DMS114 treated with DMSO at 0.1 percent for 48 hours (cell line): ENCODE measurements at regions not wholly inside any gene's neighbourhood (a gene's known extent, or its start where the extent isn't known, plus 50 kb on each side); places are given as distances from the start of the nearest gene placed in this dataset.

Experiments
- DNase-seq: peaks from one replicate; lab custom pipeline; 2025; ENCODE audit not compliant: unreplicated experiment; lab: John Stamatoyannopoulos, UW

DNA sequence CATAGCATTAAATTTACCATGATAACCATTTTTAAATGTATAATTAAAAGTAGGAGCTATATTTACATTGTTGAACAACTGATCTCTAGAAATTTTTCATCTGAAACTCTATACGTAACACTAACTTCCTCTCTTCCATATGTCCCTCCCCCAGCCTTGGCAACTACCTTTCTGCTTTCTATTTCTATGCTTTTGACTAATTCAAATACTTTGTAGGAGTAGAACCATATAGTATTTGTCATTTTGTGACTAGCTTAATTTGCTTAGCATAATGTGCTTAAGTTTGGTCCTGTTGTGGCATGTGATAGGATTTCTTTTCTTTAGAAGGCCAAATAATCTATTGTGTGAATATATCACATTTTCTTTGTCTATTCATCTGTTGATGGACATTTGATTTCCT lies 225.3 kb upstream of the POT1 start:
- no peak for DNase-seq

DNA sequence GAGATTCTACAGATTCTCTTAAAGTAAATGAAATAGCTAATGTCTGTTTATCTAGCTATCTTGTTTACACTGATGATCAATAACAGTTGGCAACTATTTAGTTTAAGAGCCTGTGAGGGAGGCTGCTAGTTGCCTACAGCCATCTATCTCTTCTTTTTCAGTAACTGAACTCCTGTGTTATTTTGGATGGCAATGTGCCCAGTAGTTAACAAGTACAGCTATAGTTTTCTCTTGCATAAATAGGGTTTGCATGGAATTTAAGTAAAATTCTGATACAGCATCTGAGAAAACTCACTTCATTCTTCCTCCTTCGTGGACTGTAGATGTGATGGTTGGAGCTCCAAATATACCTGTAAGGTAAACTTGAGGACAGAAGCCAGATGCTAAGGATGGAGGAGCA lies 219.5 kb upstream of the POT1 start:
- no peak for DNase-seq

DNA sequence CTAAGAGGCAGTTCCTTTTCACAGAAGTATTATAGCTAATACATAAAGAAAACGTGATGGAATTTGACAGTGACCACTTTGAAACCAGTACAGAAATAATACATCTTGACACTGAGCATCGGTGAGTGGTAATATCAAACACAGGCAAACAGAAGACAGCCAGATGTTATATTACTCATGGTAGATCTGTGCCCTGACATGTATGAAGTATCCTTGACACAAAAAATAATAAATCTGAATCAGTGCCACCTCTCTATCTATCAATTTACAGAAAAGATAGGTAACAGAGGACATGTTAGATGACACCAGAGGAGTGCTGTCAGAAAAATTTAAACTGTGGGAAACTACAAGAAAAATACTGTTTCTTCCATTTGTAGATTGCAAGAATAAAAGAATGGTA lies 217.4 kb upstream of the POT1 start:
- DNase-seq = no peak

DNA sequence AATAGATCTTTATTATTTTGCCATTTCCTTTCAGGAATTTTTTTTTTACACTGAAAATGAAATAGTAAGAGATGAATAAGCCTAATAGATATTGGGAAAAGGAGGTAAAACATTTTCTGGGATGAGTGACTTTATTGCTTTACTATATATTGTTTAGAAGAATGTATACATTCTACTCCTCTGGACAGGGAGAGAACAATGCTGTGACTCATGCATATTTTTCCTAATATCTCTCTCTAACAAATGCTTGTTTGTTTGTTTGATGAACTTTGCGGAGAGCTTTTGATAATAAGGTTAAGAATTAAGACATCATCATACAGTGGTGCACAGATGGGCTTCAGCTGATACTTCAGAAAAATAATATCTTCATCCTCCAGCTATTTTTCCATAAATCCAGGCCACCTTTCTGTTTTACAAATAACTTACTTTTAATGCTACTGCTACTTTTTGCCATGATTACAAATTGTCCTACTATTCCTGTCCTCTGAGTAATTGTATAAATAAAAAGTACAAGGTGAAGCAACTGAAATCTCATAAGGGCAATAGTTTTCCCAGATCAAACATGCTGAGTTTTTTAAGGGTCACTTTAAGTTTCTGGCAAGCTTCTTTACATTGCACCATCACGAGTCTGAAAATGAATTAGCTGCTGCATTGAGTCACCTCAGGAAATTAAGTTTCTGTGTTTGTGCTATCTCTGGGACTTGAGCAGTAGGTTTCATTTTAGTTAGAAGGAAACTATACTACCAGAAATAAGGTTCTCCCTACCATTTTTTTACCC lies 207.3 kb upstream of the POT1 start:
- no peak for DNase-seq

DNA sequence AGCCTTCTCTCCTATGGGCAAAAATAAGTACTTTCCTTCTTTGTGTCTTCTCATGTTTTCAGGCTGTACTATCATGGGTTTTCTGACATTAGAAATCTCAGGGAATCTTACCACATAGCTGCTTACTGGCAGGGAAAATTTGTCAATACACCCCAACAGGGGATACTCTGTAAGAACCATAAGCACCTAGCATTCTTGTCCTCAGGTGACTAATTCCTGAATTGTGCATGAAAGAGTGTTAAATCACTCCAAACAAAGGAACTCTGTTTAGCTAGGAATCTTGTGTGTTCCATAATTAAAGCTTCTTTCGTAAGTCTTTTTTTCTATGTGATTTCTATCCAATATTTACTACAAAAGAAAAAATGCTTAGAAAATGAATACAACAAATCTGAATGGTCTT lies 206.7 kb upstream of the POT1 start:
- DNase-seq = no peak

DNA sequence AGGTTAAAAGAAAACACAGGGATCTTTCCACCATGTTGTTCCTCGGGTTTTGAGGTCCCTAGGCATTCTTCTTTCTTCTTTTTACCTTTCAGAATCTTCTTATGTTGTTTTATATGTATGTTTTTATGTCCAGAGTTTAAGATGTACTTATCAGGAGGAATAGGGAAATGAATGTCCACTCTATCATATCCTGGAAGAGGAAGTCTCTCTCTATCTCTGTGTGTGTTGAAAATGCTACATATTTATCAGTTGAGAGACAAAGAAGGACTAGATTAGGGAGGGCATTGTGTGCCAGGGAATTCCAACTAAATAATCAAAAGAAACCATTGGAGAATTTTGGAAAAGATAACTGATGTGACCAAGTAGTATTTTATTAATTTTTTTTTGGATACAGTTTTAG lies 200.5 kb upstream of the POT1 start:
- DNase-seq = no peak

DNA sequence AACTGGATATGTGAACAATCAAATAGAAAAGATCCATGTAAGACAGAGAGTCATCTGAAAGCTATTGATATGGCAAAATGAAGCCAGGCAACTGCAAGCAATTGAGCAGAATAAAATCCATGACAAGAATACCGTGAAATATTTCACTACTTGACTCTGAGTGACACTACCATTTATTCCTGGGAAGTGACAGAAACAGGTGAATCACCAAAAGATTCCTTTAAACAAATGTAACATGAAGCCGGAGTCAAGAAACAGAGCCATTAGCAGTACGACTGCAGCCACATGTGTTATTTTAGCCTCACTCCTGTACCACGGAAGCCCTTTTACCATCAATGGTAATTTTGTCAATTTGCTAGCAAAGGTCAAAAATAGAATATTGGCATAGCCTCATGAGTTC lies 197.7 kb upstream of the POT1 start:
- no peak for DNase-seq

DNA sequence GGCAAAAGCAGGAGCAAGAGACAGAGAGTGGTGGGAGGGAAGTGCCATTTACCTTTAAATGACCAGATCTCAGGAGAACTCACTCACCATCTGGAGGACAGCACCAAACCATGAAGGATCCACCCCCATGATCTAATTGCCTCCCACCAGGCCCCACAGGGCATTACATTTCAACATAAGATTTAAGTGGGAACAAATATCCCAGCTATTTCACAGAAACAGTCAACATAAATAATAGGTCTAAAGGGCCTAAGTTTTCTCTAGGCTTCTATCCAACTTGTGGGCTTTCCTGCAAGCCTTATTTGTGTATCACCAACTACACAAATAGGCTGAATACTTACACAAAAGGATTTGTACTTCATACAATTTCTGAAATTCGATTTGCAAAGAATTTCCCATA lies 196.8 kb upstream of the POT1 start:
- no peak for DNase-seq

DNA sequence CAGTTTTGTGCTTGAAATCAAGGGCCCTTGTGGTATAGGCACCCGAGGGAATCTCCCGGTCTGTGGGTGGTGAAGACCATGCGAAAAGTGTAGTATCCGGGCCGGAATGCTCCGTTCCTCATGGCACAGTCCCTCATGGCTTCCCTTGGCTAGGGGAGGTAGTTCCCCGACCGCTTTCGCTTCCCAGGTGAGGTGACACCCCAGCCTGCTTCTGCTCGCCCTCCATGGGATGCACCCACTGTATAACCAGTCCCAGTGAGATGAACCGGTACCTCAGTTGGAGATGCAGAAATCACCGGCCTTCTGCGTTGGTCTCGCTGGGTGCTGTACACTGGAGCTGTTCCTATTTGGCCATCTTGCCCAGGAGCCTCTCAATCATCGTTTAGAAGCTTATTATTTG lies 195.7 kb upstream of the POT1 start:
- no peak for DNase-seq

DNA sequence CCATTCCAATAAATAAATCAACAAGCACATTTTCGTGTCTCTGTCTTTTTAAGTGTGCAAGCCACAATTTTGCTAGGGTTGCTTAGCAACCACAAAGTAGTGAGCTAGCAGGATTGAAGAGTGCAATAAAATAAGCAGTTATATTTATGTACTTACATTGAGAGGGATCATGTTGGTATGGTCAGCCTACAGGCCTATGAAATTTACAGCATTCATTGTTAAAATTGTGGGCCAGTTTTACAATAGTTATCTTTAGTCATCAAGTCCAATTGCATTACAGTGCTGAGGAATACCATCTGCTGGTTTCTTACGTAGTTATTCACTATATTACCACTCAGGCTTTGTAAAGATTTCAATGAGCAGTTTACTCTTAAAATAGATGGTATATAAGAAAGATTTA lies 192.5 kb upstream of the POT1 start:
- DNase-seq = no peak

DNA sequence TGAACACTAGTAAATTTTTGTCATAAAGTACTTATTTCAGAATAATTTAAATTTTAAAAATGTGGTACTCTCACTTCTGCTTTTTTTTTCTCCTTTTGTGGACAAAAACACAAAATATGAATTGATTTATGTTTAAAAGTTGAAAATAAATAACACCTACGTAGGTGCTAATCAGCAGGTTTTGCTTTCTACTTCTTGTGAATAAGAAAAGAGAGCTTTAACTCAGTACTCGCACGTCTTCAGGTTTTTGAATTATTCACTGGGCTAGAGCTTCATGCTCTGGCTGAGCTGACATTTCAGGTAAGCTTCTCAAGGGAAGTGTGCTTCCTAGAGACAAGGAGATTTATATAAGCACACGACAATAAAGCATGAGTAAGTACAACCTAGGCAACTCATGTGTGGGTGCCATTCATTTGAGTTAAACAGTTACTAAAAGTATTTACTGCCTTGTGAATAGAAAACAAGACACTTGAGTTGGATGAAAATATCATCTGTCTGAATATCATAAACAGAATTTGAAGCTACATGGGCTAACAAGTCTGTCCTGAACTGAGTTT lies 190.0 kb upstream of the POT1 start:
- no peak for DNase-seq

DNA sequence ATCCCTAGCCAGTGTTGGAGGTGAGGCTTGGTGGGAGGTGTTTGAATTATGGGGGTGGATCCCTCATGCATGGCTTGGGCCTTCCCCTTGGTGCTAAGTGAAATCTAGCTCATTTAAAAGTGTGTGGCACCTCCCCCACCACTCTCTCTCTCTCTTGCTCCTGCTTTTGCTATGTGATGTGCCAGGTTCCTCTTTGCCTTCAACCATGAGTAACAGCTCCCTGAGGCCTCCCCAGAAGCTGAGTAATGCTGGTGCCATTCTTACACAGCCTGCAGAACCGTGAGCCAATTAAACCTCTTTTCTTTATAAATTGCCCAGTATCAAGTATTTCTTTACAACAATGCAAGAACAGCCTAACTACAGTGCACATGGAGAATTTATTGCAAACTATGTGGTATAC lies 188.8 kb upstream of the POT1 start:
- DNase-seq = no peak

DNA sequence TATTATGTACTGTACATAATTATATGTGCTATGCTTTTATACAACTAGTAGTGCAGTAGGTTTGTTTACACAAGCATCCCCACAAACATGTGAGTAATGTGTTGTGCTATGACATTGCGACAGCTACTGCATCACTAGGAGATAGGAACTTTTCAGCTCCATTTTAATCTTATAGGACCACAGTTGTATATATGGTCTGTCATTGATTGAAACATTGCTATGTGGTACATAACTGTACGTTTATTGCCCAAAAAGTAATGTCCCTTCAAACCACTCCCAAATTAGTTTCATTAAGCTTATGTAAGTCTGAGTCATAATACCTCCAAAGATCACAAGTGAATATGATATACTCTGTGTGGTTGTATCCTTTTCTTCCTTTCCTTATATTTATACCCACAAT lies 183.2 kb upstream of the POT1 start:
- no peak for DNase-seq

DNA sequence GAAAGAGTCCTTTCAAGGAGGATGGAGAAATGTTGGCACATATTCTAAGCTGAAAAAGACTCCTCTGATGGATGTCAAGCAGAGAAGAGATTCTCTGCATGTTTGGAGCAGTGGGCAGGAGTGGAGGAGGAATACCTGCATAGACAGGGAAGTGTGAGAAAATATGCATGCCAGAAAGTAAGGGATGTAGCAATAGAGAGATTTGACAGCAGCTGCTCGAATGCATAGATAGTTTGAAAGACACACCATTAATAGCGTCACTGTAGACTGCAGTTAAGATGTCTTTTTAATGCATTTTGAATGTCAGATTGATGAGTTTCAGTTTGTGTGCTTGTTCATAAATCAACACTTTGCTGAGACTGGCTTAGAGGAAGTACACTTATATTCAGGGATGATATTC lies 169.9 kb upstream of the POT1 start:
- DNase-seq = no peak

DNA sequence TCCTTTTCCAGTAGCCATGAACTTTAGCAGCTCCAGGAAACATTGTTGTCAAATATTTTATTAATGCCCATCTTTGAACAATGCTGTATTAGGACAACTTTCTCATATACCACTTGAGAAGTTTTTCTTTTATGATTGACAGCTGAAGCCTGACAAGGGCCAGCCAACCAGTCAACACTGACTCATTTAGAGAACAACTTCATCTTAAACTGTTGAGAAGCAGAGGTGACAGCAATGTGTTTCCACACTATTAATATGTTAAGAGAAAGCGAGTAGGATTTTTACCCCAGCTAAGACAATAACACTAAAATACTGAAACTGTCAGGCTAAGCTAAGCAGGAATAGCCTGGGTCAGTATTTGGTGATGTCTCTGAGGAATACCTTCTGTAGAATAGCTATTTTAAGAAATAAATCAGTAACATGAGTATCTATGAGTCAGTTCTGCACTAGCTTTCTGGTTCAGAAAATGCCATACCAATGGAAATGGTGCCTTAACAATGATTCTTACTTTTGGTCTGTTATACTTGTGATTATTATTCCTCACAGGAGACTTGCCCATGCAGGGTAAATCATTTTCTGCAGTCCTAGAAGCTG lies 168.8 kb upstream of the POT1 start:
- no peak for DNase-seq

DNA sequence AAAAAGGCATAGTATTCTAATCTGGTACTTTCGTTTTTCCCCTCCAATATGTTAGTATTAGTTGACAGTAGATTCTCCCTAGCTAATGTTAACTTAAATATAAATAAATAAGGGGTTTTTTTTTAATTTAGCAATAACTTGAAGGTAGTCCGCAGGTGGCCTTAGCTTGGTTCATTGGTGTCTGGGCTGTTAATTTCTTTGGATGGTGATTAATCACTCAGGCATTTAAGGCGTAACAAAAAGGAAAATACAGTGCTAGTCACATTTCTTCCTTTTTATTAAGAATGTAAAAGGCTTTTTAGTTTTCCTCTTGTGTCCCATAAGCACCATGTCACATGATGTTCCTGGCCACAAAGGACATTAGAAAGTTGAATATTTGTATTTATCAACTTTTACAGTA lies 161.0 kb upstream of the POT1 start:
- no peak for DNase-seq

DNA sequence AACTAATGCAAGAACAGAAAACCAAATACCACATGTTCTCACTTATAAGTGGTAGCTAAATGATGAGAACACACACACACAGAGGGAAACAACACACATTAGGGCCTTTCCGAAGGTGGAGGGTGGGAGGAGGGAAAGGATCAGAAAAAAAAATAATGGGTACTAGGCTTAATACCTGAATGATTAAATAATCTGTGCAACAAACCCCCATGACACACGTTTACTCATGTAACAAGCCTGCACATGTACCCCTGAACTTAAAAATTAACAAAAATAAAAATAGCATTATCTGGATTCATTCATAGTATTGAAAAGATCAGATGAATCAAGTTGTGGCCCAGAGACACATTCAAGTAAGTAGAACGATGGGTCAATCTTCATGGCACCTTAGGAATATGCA lies 159.5 kb upstream of the POT1 start:
- DNase-seq = no peak

DNA sequence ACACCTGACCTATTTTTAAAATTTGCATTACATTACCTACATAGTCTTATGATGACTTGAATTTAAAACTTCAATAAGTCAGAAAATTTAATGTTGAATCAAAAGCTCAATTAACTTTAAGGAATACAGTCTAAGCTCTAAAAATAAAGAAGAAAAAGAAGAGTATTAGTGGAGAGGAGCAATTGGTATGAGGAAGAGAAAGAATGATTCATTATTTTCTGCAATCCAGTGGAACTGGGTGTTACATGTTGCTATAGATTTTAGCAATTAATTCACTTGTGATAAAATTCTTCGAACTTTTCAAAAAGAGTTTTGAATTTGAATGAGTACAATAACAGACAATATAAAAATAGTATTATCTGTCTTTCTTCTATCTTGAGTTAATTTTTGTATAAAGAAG lies 158.9 kb upstream of the POT1 start:
- DNase-seq = no peak

DNA sequence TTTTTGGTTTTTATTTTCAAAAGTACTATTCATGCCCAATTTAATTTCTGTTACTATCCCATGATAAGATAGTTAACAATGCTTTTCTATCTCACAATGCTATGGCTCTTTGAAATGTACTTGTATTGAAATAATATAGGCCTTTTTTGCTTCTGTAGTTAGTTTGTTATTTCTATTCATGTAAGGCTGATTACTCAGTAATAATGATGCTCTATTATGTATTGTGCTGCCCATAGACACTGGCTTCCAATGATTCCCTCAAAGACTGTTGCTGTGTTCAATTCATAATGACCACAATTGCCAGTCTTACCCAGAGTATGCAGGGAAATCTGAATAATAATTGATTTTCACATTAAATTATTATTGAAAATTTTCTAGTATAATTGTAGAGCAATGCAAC lies 155.5 kb upstream of the POT1 start:
- DNase-seq = no peak

DNA sequence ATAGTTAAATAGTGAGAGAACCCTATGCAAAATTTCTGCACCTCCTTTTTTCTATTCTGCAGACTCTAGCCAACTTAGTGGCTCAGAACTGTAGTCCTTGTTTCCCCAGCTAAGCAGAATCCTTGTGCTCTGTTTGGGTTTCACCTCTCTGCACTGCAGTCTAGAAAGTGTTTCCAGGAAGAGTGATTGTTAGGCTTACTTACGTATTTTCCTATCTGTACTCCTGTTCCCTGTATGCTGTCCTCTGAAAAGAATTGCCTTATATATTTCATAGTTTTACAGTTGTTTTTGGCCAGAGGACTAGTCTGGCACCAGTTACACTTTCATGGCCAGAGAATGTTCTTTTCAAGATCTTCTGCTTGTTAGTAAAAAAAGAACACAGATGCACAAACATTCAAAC lies 154.6 kb upstream of the POT1 start:
- no peak for DNase-seq

DNA sequence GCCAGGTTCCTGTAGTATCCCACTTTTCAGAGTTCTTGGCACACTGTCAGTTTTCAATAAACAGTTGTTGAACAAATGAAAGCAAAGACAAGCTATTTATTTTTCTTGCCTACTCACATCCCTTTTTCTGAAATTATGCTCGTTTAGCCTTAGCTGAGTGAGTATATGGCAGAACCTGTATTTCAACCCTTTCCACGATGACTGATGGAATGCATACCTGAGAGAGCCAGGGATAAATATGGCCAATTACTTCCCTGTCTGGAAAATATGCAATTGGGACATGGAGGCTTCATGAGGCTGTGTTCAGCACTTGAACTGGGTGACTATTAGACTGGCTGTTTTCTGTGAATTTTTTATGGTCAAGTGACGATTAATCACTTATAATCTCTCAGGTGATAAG lies 144.5 kb upstream of the POT1 start:
- DNase-seq = no peak

DNA sequence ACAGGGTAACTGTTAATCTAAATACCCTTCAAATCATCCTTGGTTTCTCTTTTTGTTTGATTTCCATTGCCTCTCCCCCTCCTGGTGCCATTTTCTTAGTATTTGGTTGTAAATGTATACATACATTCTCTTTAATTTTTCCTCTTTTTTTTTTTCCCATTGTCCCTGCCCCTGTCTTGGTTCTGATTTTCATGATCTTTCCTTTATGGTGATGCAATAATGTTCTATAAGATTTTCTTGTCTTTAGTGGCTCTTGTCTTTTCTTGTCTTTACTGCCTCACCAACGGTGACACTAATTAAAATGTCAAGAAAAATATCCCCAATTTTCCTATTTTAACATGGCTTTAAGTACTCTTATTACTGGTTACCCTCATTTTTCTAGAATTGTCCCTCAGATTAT lies 135.9 kb upstream of the POT1 start:
- DNase-seq = no peak

DNA sequence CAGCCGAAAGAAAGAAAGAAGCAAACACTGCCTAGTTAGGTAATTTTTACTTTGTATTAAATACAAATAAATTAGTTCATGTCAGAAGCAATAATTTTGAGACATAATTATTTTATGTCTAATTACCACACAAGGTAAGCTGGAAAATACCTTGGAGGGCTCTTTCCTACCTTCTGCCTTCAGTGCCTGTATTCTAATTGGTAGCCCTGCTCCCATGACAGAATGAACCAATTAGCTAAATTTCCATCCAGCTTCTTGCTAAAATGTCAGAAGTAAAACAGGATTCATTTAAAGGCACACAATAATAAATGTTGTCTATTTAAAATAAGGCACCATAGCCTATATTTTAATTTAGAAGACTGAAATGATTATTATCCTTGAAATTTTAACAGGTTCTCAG lies 135.4 kb upstream of the POT1 start:
- DNase-seq = no peak
